Uterus (tissue), 3 donors: ENCODE measurements at regions not wholly inside any gene's neighbourhood (a gene's known extent, or its start where the extent isn't known, plus 50 kb on each side); places are given as distances from the start of the nearest gene placed in this dataset.

Experiments used
- DNase-seq, 2 donors: peaks; one replicate each; pipeline ENCODE4 v3.0.0-alpha.2; 2019 to 2020
- H3K27ac ChIP-seq, 2 donors: fragments of 200-600 bp; sonication (generic); 1 replicate in 1 of 2; 2 replicates in 1 of 2; pipeline ENCODE4 v1.5.1; 2016 to 2018
- H3K27me3 ChIP-seq, 2 donors: fragments of 200-600 bp; sonication (generic); one replicate each; pipeline ENCODE4 v1.5.1; 2018 to 2019; ENCODE audit warnings: control low read depth in 1 of 2
- H3K36me3 ChIP-seq, 2 donors: fragments of 200-600 bp; sonication (generic); one replicate each; pipeline ENCODE4 v1.5.1; 2019; ENCODE audit warnings: control low read depth in 1 of 2
- H3K4me1 ChIP-seq, 2 donors: fragments of 200-600 bp; sonication (generic); one replicate each; pipeline ENCODE4 v1.5.1; 2018 to 2019; ENCODE audit warnings: control low read depth in 1 of 2
- H3K4me3 ChIP-seq, 2 donors: fragments of 200-600 bp; sonication (generic); 1 replicate in 1 of 2; 2 replicates in 1 of 2; pipeline ENCODE4 v1.5.1; 2018 to 2019; ENCODE audit warnings: mild to moderate bottlenecking in 1 of 2
- H3K9me3 ChIP-seq, 2 donors: fragments of 200-600 bp; sonication (generic); one replicate each; pipeline ENCODE4 v1.5.1; 2019; ENCODE audit warnings: control low read depth in 1 of 2
- CTCF ChIP-seq, 4 experiments: fragments of 200-600 bp in 2 of 4; fragments of 450-650 bp in 2 of 4; sonication (generic) in 2 of 4; IDR thresholded peaks; one replicate each; pipeline ENCODE4 v1.5.1; 2016 to 2019; ENCODE audit warnings: antibody characterized with exemption in 4 of 4, mild to moderate bottlenecking in 2 of 4, moderate library complexity in 1 of 4
- POLR2A ChIP-seq, 2 donors: fragments of 450-650 bp; IDR thresholded peaks; one replicate each; pipeline ENCODE4 v1.6.1; 2016; ENCODE audit warnings: antibody characterized with exemption in 2 of 2, mild to moderate bottlenecking in 1 of 2, moderate library complexity in 1 of 2
- intact Hi-C: fragments of 100-400 bp; cut with DNase I; formaldehyde crosslinking; loops from one replicate; pipeline ENCODE4 v1.15.1; 2023; ENCODE audit warnings: low total_unique reads
- donor health status: DM: yes; HTN: yes; CAD: no.

- intact Hi-C loops = no loop called here
- TF ChIP-seq POLR2A (IDR thresholded peaks at IDR 0.05) (no peak), CTCF (IDR thresholded peaks at IDR 0.05) (no peak)
- Histone ChIP-seq H3K27ac (no peak overlapping the region), H3K36me3 (peaks cover 0 to 2% of the 10 kb centered on the region in 2 donors), H3K9me3 (no peaks in the 10 kb centered on the region), H3K4me1 (no peaks in the 10 kb centered on the region), H3K27me3 (no peaks in the 10 kb centered on the region), H3K4me3 (no peak overlapping the region)
- no peak for DNase-seq
Observed at GRCh38 chr20:55159230-55159629, 683.8 kb downstream of the DOK5 start.

GRCh38 chr20:55158446-55158845 lies 683.1 kb downstream of the DOK5 start:
- H3K9me3 ChIP-seq = no peaks in the 10 kb centered on the region
- no peaks in the 10 kb centered on the region for H3K4me1 ChIP-seq
- H3K4me3 ChIP-seq = no peak overlapping the region
- H3K27me3 ChIP-seq = no peaks in the 10 kb centered on the region
- no peak overlapping the region for H3K27ac ChIP-seq
- DNase-seq = no peak
- TF ChIP-seq CTCF (IDR thresholded peaks at IDR 0.05) (no peak), POLR2A (IDR thresholded peaks at IDR 0.05) (no peak)
- intact Hi-C loops = no loop called here
- H3K36me3 ChIP-seq = peaks cover 0 to 2% of the 10 kb centered on the region in 2 donors

- Histone ChIP-seq H3K4me3 (no peak overlapping the region), H3K4me1 (no peaks in the 10 kb centered on the region), H3K27me3 (no peaks in the 10 kb centered on the region), H3K27ac (no peak overlapping the region), H3K9me3 (no peaks in the 10 kb centered on the region), H3K36me3 (peaks cover 0 to 2% of the 10 kb centered on the region in 2 donors)
- intact Hi-C loops = no loop called here
- TF ChIP-seq CTCF (IDR thresholded peaks at IDR 0.05) (no peak), POLR2A (IDR thresholded peaks at IDR 0.05) (no peak)
- no peak for DNase-seq
Observed at GRCh38 chr20:55155360-55155759, 680.0 kb downstream of the DOK5 start.

- Histone ChIP-seq H3K27me3 (no peaks in the 10 kb centered on the region), H3K36me3 (peaks cover 0 to 2% of the 10 kb centered on the region in 2 donors), H3K27ac (no peak overlapping the region), H3K9me3 (no peaks in the 10 kb centered on the region), H3K4me1 (no peaks in the 10 kb centered on the region), H3K4me3 (no peak overlapping the region)
- no peak for DNase-seq
- intact Hi-C loops = no loop called here
- TF ChIP-seq CTCF (IDR thresholded peaks at IDR 0.05) = no peak
- TF ChIP-seq POLR2A (IDR thresholded peaks at IDR 0.05) = no peak
Observed at GRCh38 chr20:55153001-55153645, 677.7 kb downstream of the DOK5 start.

- Histone ChIP-seq H3K27me3 (no peaks in the 10 kb centered on the region), H3K4me1 (no peaks in the 10 kb centered on the region), H3K36me3 (no peaks in the 10 kb centered on the region), H3K9me3 (no peaks in the 10 kb centered on the region), H3K4me3 (no peak overlapping the region), H3K27ac (no peak overlapping the region)
- TF ChIP-seq CTCF (IDR thresholded peaks at IDR 0.05) (no peak), POLR2A (IDR thresholded peaks at IDR 0.05) (no peak)
- intact Hi-C loops = no loop called here
- no peak for DNase-seq
Observed at GRCh38 chr20:55151171-55151570, 675.8 kb downstream of the DOK5 start.
